ENCODE measurements at regions not wholly inside any gene's neighbourhood (a gene's known extent, or its start where the extent isn't known, plus 50 kb on each side); places are given as distances from the start of the nearest gene placed in this dataset.
"Not testable (repeated sequence)": the region's sequence is repeated elsewhere in the genome, so short reads cannot be mapped to it uniquely, and the experiment has no call there.

GRCh38 chr12:30548203-30548602 is 147.5 kb downstream of the IPO8 start:
- TF ChIP-seq CTCF (IDR thresholded peaks at IDR 0.05; ENCODE audit: insufficient read depth, low read depth, low read length), result no peak
- DNase-seq (ENCODE audit: low read depth), result no peak
- no peak overlapping the region for H3K4me3 ChIP-seq (ENCODE audit: low read depth, low read length)

GRCh38 chr12:30546121-30546520 is 149.5 kb downstream of the IPO8 start:
- DNase-seq (ENCODE audit: low read depth), result no peak
- no peak for TF ChIP-seq CTCF (IDR thresholded peaks at IDR 0.05; ENCODE audit: insufficient read depth, low read depth, low read length)
- no peak overlapping the region for H3K4me3 ChIP-seq (ENCODE audit: low read depth, low read length)

GRCh38 chr12:30544704-30545103 is 151.0 kb downstream of the IPO8 start:
- not testable (repeated sequence) for H3K4me3 ChIP-seq (ENCODE audit: low read depth, low read length); DNase-seq (ENCODE audit: low read depth)

GRCh38 chr12:30537228-30537627 is 158.4 kb downstream of the IPO8 start:
- DNase-seq (ENCODE audit: low read depth), result no peak
- H3K4me3 ChIP-seq (ENCODE audit: low read depth, low read length), result no peak overlapping the region
- no peak for TF ChIP-seq CTCF (IDR thresholded peaks at IDR 0.05; ENCODE audit: insufficient read depth, low read depth, low read length)

- H3K4me3 ChIP-seq (ENCODE audit: low read depth, low read length), result no peak overlapping the region
- peak; percentile 4 for DNase-seq (ENCODE audit: low read depth)
- TF ChIP-seq CTCF (IDR thresholded peaks at IDR 0.05; ENCODE audit: insufficient read depth, low read depth, low read length), result no peak
Measured at GRCh38 chr12:30533558-30534265, 162.0 kb downstream of the IPO8 start.

GRCh38 chr12:30531731-30532678 is 163.7 kb downstream of the IPO8 start:
- DNase-seq (ENCODE audit: low read depth), result no peak
- no peak overlapping the region for H3K4me3 ChIP-seq (ENCODE audit: low read depth, low read length)
- no peak for TF ChIP-seq CTCF (IDR thresholded peaks at IDR 0.05; ENCODE audit: insufficient read depth, low read depth, low read length)
